DOHH2 (cell line): ENCODE measurements at regions not wholly inside any gene's neighbourhood (a gene's known extent, or its start where the extent isn't known, plus 50 kb on each side); places are given as distances from the start of the nearest gene placed in this dataset.

ENCODE experiments used
- H3F3A ChIP-seq: fragments of 200-600 bp; sonication (generic), shearing (Covaris generic); 2 replicates; pipeline ENCODE4 v1.6.0; 2016; ENCODE audit warnings: antibody characterized with exemption, mild to moderate bottlenecking; ENCODE audit not compliant: control insufficient read depth, insufficient read depth
- H3K27ac ChIP-seq: fragments of 200-600 bp; sonication (generic); 2 replicates; pipeline ENCODE4 v1.5.1; 2014; ENCODE audit warnings: low read depth, mild to moderate bottlenecking, low read length, moderate library complexity
- H3K27me3 ChIP-seq: fragments of 200-600 bp; sonication (generic); 2 replicates; pipeline ENCODE4 v1.6.1; 2014; ENCODE audit warnings: mild to moderate bottlenecking, low read length, mixed read lengths; ENCODE audit not compliant: control insufficient read depth
- H3K36me3 ChIP-seq: fragments of 200-600 bp; sonication (generic); 2 replicates; pipeline ENCODE4 v1.6.1; 2014; ENCODE audit warnings: mild to moderate bottlenecking, low read length, moderate library complexity, mixed read lengths; ENCODE audit not compliant: control insufficient read depth
- H3K4me1 ChIP-seq: fragments of 200-600 bp; sonication (generic); 2 replicates; pipeline ENCODE4 v1.6.1; 2014; ENCODE audit warnings: mild to moderate bottlenecking, low read length, mixed read lengths; ENCODE audit not compliant: control insufficient read depth
- H3K4me2 ChIP-seq: fragments of 200-600 bp; sonication (generic); 2 replicates; pipeline ENCODE4 v1.6.0; 2014; ENCODE audit warnings: mild to moderate bottlenecking, low read length, moderate library complexity
- H3K4me3 ChIP-seq: fragments of 200-600 bp; sonication (generic); 2 replicates; pipeline ENCODE4 v1.5.1; 2014; ENCODE audit warnings: mild to moderate bottlenecking, low read length, mixed read lengths
- H3K79me2 ChIP-seq: fragments of 200-600 bp; sonication (generic); 2 replicates; pipeline ENCODE4 v1.6.1; 2014; ENCODE audit warnings: mild to moderate bottlenecking, low read length, mixed read lengths; ENCODE audit not compliant: control insufficient read depth
- H3K9me2 ChIP-seq: fragments of 200-600 bp; sonication (generic); replicated peaks from 2 replicates; pipeline ENCODE4 v1.6.1; 2014; ENCODE audit warnings: mild to moderate bottlenecking, low read length, mixed read lengths; ENCODE audit not compliant: control insufficient read depth
- H3K9me3 ChIP-seq: fragments of 200-600 bp; sonication (generic); 2 replicates; pipeline ENCODE4 v1.6.1; 2014; ENCODE audit warnings: antibody characterized with exemption, low read length, mixed read lengths; ENCODE audit not compliant: control insufficient read depth, insufficient read depth
- H4K20me1 ChIP-seq: fragments of 200-600 bp; sonication (generic); 2 replicates; pipeline ENCODE4 v1.6.0; 2014; ENCODE audit warnings: low read depth, mild to moderate bottlenecking, antibody characterized with exemption, low read length, moderate library complexity; ENCODE audit not compliant: control insufficient read depth, insufficient read depth
- CTCF ChIP-seq: fragments of 200-600 bp; sonication (generic); IDR thresholded peaks from one replicate; pipeline ENCODE4 v1.5.1; 2014; ENCODE audit warnings: antibody characterized with exemption, mild to moderate bottlenecking, low read depth, low read length; ENCODE audit not compliant: poor library complexity, severe bottlenecking
- EZH2phosphoT487 ChIP-seq: fragments of 200-600 bp; sonication (generic); IDR thresholded peaks from 2 replicates; pipeline ENCODE4 v1.6.1; 2017; ENCODE audit warnings: borderline replicate concordance, mild to moderate bottlenecking, antibody characterized with exemption, low read length, moderate library complexity, mixed read lengths

- TF ChIP-seq EZH2phosphoT487, result no peak
- TF ChIP-seq CTCF, result no peak
- Histone ChIP-seq H3K27me3 (peaks cover 14% of the 10 kb centered on the region), H3K9me3 (no peaks in the 10 kb centered on the region), H3K4me3 (no peak overlapping the region), H3K9me2 (no peaks in the 10 kb centered on the region; the same call in 1 of the 2 replicates), H3K4me1 (no peaks in the 10 kb centered on the region), H3K79me2 (no peaks in the 10 kb centered on the region), H3K36me3 (no peaks in the 10 kb centered on the region), H3K4me2 (no peak overlapping the region), H4K20me1 (no peaks in the 10 kb centered on the region), H3K27ac (no peak overlapping the region), H3F3A (0 out of 2 replicates have a peak, but pooled peaks cover 2% of the 10 kb centered on the region)
Measured at GRCh38 chr1:116203181-116203723, 92.1 kb downstream of the MAB21L3 start.

- peaks cover 14% of the 10 kb centered on the region for H3K27me3 ChIP-seq
- H3K79me2 ChIP-seq, result no peaks in the 10 kb centered on the region
- TF ChIP-seq CTCF (no peak), EZH2phosphoT487 (no peak)
- no peaks in the 10 kb centered on the region for H4K20me1 ChIP-seq
- H3F3A ChIP-seq, result 0 out of 2 replicates have a peak, but pooled peaks cover 2% of the 10 kb centered on the region
- H3K4me3 ChIP-seq, result no peak overlapping the region
- no peaks in the 10 kb centered on the region for H3K36me3 ChIP-seq
- no peak overlapping the region for H3K27ac ChIP-seq
- H3K4me2 ChIP-seq, result no peak overlapping the region
- H3K4me1 ChIP-seq, result no peaks in the 10 kb centered on the region
- H3K9me3 ChIP-seq, result no peaks in the 10 kb centered on the region
- H3K9me2 ChIP-seq, result no peaks in the 10 kb centered on the region; the same call in 1 of the 2 replicates
Measured at GRCh38 chr1:116203920-116204319, 92.7 kb downstream of the MAB21L3 start.

- no peaks in the 10 kb centered on the region for H3K4me1 ChIP-seq
- no peaks in the 10 kb centered on the region for H3K9me3 ChIP-seq
- no peaks in the 10 kb centered on the region; the same call in 1 of the 2 replicates for H3K9me2 ChIP-seq
- H3K27me3 ChIP-seq, result peaks cover 7% of the 10 kb centered on the region
- 0 out of 2 replicates have a peak, but pooled peaks cover 2% of the 10 kb centered on the region for H3F3A ChIP-seq
- no peak overlapping the region for H3K4me2 ChIP-seq
- no peak overlapping the region for H3K27ac ChIP-seq
- no peak overlapping the region for H3K4me3 ChIP-seq
- H4K20me1 ChIP-seq, result no peaks in the 10 kb centered on the region
- H3K79me2 ChIP-seq, result no peaks in the 10 kb centered on the region
- H3K36me3 ChIP-seq, result no peaks in the 10 kb centered on the region
- no peak for TF ChIP-seq EZH2phosphoT487
- TF ChIP-seq CTCF, result no peak
Measured at GRCh38 chr1:116205941-116206679, 94.9 kb downstream of the MAB21L3 start.
